ENCODE measurements at regions not wholly inside any gene's neighbourhood (a gene's known extent, or its start where the extent isn't known, plus 50 kb on each side); places are given as distances from the start of the nearest gene placed in this dataset.

- TF ChIP-seq EZH2 (IDR thresholded peaks at IDR 0.05; ENCODE audit: insufficient read depth, poor library complexity, severe bottlenecking) (no peak), EZH2phosphoT487 (IDR thresholded peaks at IDR 0.05; ENCODE audit: insufficient read depth, low read depth) (0 out of 2 replicates have a peak, but pooled peaks have one; percentile 44)
These were observed 467.1 kb upstream of the HSF2 start for GRCh38 chr6:121932076-121932991.
